IMR-90 (cell line): ENCODE measurements at regions not wholly inside any gene's neighbourhood (a gene's known extent, or its start where the extent isn't known, plus 50 kb on each side); places are given as distances from the start of the nearest gene placed in this dataset.

Experiments used
- BHLHE40 ChIP-seq: fragments of 150-350 bp; IDR thresholded peaks from 2 replicates; pipeline ENCODE4 v1.6.1; 2016; ENCODE audit warnings: mild to moderate bottlenecking, low read depth, low read length
- CEBPB ChIP-seq: IDR thresholded peaks from 2 replicates; pipeline ENCODE4 v1.6.1; 2012; ENCODE audit warnings: low read depth, low read length, improper control_type of control experiment
- CTCF ChIP-seq: conservative IDR thresholded peaks from 2 replicates; pipeline ENCODE4 v1.5.1; 2012; ENCODE audit warnings: mild to moderate bottlenecking, low read depth, low read length, improper control_type of control experiment
- ELK1 ChIP-seq: fragments of 150-350 bp; IDR thresholded peaks from 2 replicates; pipeline ENCODE4 v1.6.1; 2016; ENCODE audit warnings: low read depth, mild to moderate bottlenecking, low read length, moderate library complexity, borderline replicate concordance
- MAFK ChIP-seq: IDR thresholded peaks from 2 replicates; pipeline ENCODE4 v1.6.1; 2012; ENCODE audit warnings: low read depth, low read length, improper control_type of control experiment
- MAZ ChIP-seq: IDR thresholded peaks from 2 replicates; pipeline ENCODE4 v1.6.1; 2012; ENCODE audit warnings: low read depth, mild to moderate bottlenecking, low read length, improper control_type of control experiment, moderate library complexity, borderline replicate concordance
- MXI1 ChIP-seq: IDR thresholded peaks from 2 replicates; pipeline ENCODE4 v1.6.1; 2012; ENCODE audit warnings: low read depth, mild to moderate bottlenecking, low read length, moderate library complexity, borderline replicate concordance
- POLR2A ChIP-seq: IDR thresholded peaks from 2 replicates; pipeline ENCODE4 v1.6.1; 2012; ENCODE audit warnings: mild to moderate bottlenecking, low read depth, low read length
- RAD21 ChIP-seq: IDR thresholded peaks from 2 replicates; pipeline ENCODE4 v1.6.1; 2012; ENCODE audit warnings: low read length, improper control_type of control experiment
- RCOR1 ChIP-seq: IDR thresholded peaks from 2 replicates; pipeline ENCODE4 v1.6.1; 2012; ENCODE audit warnings: mild to moderate bottlenecking, low read length, improper control_type of control experiment; ENCODE audit not compliant: insufficient replicate concordance
- RFX5 ChIP-seq: IDR thresholded peaks from 2 replicates; pipeline ENCODE4 v1.8.0; 2012; ENCODE audit warnings: low read depth, mild to moderate bottlenecking, low read length, moderate library complexity
- SMC3 ChIP-seq: fragments of 150-350 bp; IDR thresholded peaks from 2 replicates; pipeline ENCODE4 v1.6.1; 2016; ENCODE audit warnings: low read depth, mild to moderate bottlenecking, antibody characterized with exemption, low read length, moderate library complexity

- TF ChIP-seq CTCF (no peak), MAZ (no peak), MAFK (no peak), RFX5 (no peak), POLR2A (no peak), CEBPB (no peak), MXI1 (no peak), SMC3 (no peak), ELK1 (no peak), BHLHE40 (no peak), RAD21 (no peak), RCOR1 (no peak)
Measured at GRCh38 chr6:98443633-98444032, 390.7 kb upstream of the POU3F2 start.
